Upper lobe of right lung (tissue), 1 donor: ENCODE measurements at regions not wholly inside any gene's neighbourhood (a gene's known extent, or its start where the extent isn't known, plus 50 kb on each side); places are given as distances from the start of the nearest gene placed in this dataset.

Source experiments
- ATAC-seq: fragments of 200-7000 bp; cut with Tn5 transposase; one replicate; pipeline ENCODE4 v1.9.1; 2020; ENCODE audit warnings: mild to moderate bottlenecking, moderate library complexity
- DNase-seq: peaks from one replicate; pipeline ENCODE4 v3.0.0-alpha.2; 2020
- H3K27ac ChIP-seq: fragments of 200-600 bp; one replicate; pipeline ENCODE4 v1.8.0; 2022
- H3K27me3 ChIP-seq: fragments of 200-600 bp; one replicate; pipeline ENCODE4 v1.8.0; 2022; ENCODE audit warnings: mild to moderate bottlenecking
- H3K36me3 ChIP-seq: fragments of 200-600 bp; one replicate; pipeline ENCODE4 v1.8.0; 2022
- H3K4me1 ChIP-seq: fragments of 200-600 bp; one replicate; pipeline ENCODE4 v1.8.0; 2022
- H3K4me3 ChIP-seq: fragments of 200-600 bp; one replicate; pipeline ENCODE4 v1.8.0; 2022; ENCODE audit warnings: mild to moderate bottlenecking
- H3K9me3 ChIP-seq: fragments of 200-600 bp; one replicate; pipeline ENCODE4 v1.8.0; 2022
- intact Hi-C: fragments of 100-400 bp; cut with DNase I; formaldehyde crosslinking; loops from one replicate; pipeline ENCODE4 v1.11.0; 2022
- TF ChIP-seq, protein P1 (sequence below): fragments of 200-600 bp; IDR thresholded peaks from one replicate; pipeline ENCODE4 v1.8.0; 2022; ENCODE audit warnings: antibody characterized with exemption
- donor health status: DM: no; HTN: yes; CAD: no; lungs with severe emphysema.

GRCh38 chr18:22339913-22340312, 77.8 kb downstream of the CTAGE1 start:
- no peaks in the 10 kb centered on the region for H3K36me3 ChIP-seq
- intact Hi-C loops: no loop called here
- no peak overlapping the region for H3K4me3 ChIP-seq
- ATAC-seq (no peak), DNase-seq (no peak)
- TF ChIP-seq, protein P1, sequence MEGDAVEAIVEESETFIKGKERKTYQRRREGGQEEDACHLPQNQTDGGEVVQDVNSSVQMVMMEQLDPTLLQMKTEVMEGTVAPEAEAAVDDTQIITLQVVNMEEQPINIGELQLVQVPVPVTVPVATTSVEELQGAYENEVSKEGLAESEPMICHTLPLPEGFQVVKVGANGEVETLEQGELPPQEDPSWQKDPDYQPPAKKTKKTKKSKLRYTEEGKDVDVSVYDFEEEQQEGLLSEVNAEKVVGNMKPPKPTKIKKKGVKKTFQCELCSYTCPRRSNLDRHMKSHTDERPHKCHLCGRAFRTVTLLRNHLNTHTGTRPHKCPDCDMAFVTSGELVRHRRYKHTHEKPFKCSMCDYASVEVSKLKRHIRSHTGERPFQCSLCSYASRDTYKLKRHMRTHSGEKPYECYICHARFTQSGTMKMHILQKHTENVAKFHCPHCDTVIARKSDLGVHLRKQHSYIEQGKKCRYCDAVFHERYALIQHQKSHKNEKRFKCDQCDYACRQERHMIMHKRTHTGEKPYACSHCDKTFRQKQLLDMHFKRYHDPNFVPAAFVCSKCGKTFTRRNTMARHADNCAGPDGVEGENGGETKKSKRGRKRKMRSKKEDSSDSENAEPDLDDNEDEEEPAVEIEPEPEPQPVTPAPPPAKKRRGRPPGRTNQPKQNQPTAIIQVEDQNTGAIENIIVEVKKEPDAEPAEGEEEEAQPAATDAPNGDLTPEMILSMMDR: no peak
- peaks cover 24% of the 10 kb centered on the region for H3K4me1 ChIP-seq
- no peak overlapping the region for H3K27ac ChIP-seq
- no peaks in the 10 kb centered on the region for H3K9me3 ChIP-seq
- H3K27me3 ChIP-seq: no peaks in the 10 kb centered on the region

GRCh38 chr18:22337833-22338232, 79.9 kb downstream of the CTAGE1 start:
- no peaks in the 10 kb centered on the region for H3K9me3 ChIP-seq
- no peak overlapping the region for H3K4me3 ChIP-seq
- no peak overlapping the region for H3K27ac ChIP-seq
- TF ChIP-seq, protein P1: no peak
- no peak for ATAC-seq
- H3K36me3 ChIP-seq: no peaks in the 10 kb centered on the region
- intact Hi-C loops: no loop called here
- no peaks in the 10 kb centered on the region for H3K27me3 ChIP-seq
- H3K4me1 ChIP-seq: peaks cover 22% of the 10 kb centered on the region
- no peak for DNase-seq

DNA sequence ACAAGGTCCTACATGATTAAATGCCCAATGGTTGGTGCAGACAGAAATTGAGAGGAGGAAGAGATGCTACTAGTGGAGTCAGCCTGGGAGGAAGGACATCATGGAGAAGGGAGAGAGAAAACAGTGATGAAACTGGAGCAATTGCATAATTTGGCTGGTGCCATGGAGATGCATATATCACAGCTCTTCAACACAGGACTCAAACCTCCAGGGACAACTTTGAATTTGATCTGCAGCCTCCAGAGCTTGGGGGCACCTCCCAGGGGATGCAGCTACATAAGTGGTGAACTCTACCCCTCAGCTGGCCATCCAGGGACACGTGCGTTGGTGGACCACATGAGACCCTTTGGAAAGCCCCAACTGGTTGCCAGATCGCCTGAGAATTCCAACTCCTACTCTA, 80.4 kb downstream of the CTAGE1 start:
- H3K36me3 ChIP-seq: no peaks in the 10 kb centered on the region
- no peaks in the 10 kb centered on the region for H3K9me3 ChIP-seq
- DNase-seq (no peak), ATAC-seq (no peak)
- H3K4me3 ChIP-seq: no peak overlapping the region
- no peaks in the 10 kb centered on the region for H3K27me3 ChIP-seq
- intact Hi-C loops: no loop called here
- H3K27ac ChIP-seq: no peak overlapping the region
- peaks cover 17% of the 10 kb centered on the region for H3K4me1 ChIP-seq
- TF ChIP-seq, protein P1: no peak

DNA sequence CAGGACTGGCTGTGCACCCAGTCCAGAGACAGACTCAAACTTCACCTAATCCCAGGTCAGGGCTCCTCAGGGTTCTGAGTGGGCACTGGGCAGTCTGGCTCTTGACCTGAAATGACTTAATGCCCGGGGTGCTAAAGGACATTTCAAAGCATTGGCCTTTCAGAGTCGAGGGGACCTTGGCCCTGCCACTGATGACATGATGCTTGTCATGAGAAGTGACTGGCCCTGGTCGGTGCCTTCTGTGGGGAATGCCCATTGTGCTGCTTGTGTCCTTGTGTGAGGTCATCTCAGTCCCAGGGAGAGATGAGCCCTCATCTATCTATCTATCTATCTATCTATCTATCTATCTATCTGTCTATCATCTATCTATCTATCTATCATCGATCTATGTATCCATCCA, 81.3 kb downstream of the CTAGE1 start:
- H3K4me3 ChIP-seq: no peak overlapping the region
- ATAC-seq: no peak

GRCh38 chr18:22335731-22336198, 82.0 kb downstream of the CTAGE1 start:
- Histone ChIP-seq H3K27me3 (no peaks in the 10 kb centered on the region), H3K36me3 (no peaks in the 10 kb centered on the region), H3K4me3 (peak overlapping the region; percentile 13), H3K9me3 (no peaks in the 10 kb centered on the region), H3K27ac (peak overlapping the region; percentile 53), H3K4me1 (peaks cover 14% of the 10 kb centered on the region)
- TF ChIP-seq, protein P1: no peak
- ATAC-seq (peak; percentile 57), DNase-seq (no peak)
- intact Hi-C loops: no loop called here

More for the DNA sequence above, 81.3 kb downstream of the CTAGE1 start:
- Histone ChIP-seq H3K36me3 (no peaks in the 10 kb centered on the region), H3K4me1 (peaks cover 14% of the 10 kb centered on the region), H3K9me3 (no peaks in the 10 kb centered on the region), H3K27ac (peak overlapping the region; percentile 53), H3K27me3 (no peaks in the 10 kb centered on the region)
- intact Hi-C loops: no loop called here
- no peak for DNase-seq
- TF ChIP-seq, protein P1: no peak

- intact Hi-C loops: no loop called here
- no peaks in the 10 kb centered on the region for H3K9me3 ChIP-seq
- no peak overlapping the region for H3K27ac ChIP-seq
- H3K36me3 ChIP-seq: no peaks in the 10 kb centered on the region
- TF ChIP-seq, protein P1: no peak
- H3K4me3 ChIP-seq: no peak overlapping the region
- peaks cover 14% of the 10 kb centered on the region for H3K4me1 ChIP-seq
- DNase-seq: no peak
- no peak for ATAC-seq
- H3K27me3 ChIP-seq: no peaks in the 10 kb centered on the region
These were observed 83.1 kb downstream of the CTAGE1 start for GRCh38 chr18:22334567-22334966.
